HCT116 (cell line): ENCODE measurements at regions not wholly inside any gene's neighbourhood (a gene's known extent, or its start where the extent isn't known, plus 50 kb on each side); places are given as distances from the start of the nearest gene placed in this dataset.

Source experiments
- ATAC-seq: fragments of 200-7000 bp; cut with Tn5 transposase; 2 replicates; pipeline ENCODE4 v1.9.1; 2020; ENCODE audit warnings: mild to moderate bottlenecking, moderate library complexity
- BruUV-seq: library from RNA; stranded (reverse); fragments of 400-500 nt; replicated peaks from 2 replicates; lab custom pipeline; 2021; lab: Mats Ljungman, UMichigan
- CTCF ChIA-PET: fragments of 300-600 bp; sonication (Branson Sonifier 250); formaldehyde crosslinking; loops from one replicate; lab custom pipeline; 2021; ENCODE audit warnings: antibody characterized with exemption; lab: Charles Lee
- POLR2A ChIA-PET: fragments of 300-600, 350-600 bp; sonication (Branson Sonifier 250); formaldehyde crosslinking; loops from one replicate; lab custom pipeline; 2021; ENCODE audit warnings: antibody characterized with exemption; lab: Charles Lee
- RAD21 ChIA-PET, 2 experiments: fragments of 300-600 bp; sonication (Branson Sonifier 250); formaldehyde crosslinking; loops; one replicate each; lab custom pipeline; 2023; ENCODE audit warnings: low total read pairs in 2 of 2; ENCODE audit not compliant: uncharacterized antibody in 2 of 2, unreplicated experiment in 2 of 2, low non-redundant PET in 1 of 2; lab: Charles Lee
- DNase-seq: peaks from one replicate; pipeline ENCODE4 v3.0.0-alpha.2; 2010; ENCODE audit warnings: low read depth, low spot score
- H2AFZ ChIP-seq: fragments of 200-600 bp; shearing (Covaris generic), sonication (generic); 2 replicates; pipeline ENCODE4 v1.6.1; 2017; ENCODE audit warnings: low read depth, mixed run types, mixed read lengths, antibody characterized with exemption, low read length; ENCODE audit not compliant: poor library complexity, severe bottlenecking
- H3K27ac ChIP-seq: 2 replicates; pipeline ENCODE4 v1.5.1; 2012; ENCODE audit warnings: low read depth, low read length
- H3K27me3 ChIP-seq: fragments of 200-600 bp; sonication (generic); 2 replicates; pipeline ENCODE4 v1.6.1; 2016; ENCODE audit warnings: mixed run types, low read length, mixed read lengths; ENCODE audit not compliant: insufficient read depth
- H3K36me3 ChIP-seq, 2 experiments: fragments of 200-500 bp in 1 of 2; fragments of 200-600 bp in 1 of 2; sonication (Bioruptor generic) in 1 of 2; sonication (generic) in 1 of 2; 2 replicates each; pipeline versions ENCODE4 v1.5.1 to v1.6.1; 2014 to 2016; ENCODE audit warnings: low read length in 2 of 2, inconsistent platforms in 1 of 2, mixed read lengths in 1 of 2, mixed run types in 1 of 2; ENCODE audit not compliant: insufficient read depth in 2 of 2, control insufficient read depth in 1 of 2
- H3K4me1 ChIP-seq, 2 experiments: fragments of 200-600 bp in 1 of 2; sonication (generic) in 1 of 2; 2 replicates each; pipeline versions ENCODE4 v1.5.1 to v1.6.1; 2012 to 2017; ENCODE audit warnings: low read length in 2 of 2, inconsistent platforms in 1 of 2, mild to moderate bottlenecking in 1 of 2, mixed read lengths in 1 of 2, mixed run types in 1 of 2, moderate library complexity in 1 of 2; ENCODE audit not compliant: insufficient read depth in 2 of 2, control insufficient read depth in 1 of 2
- H3K4me2 ChIP-seq: fragments of 200-600 bp; sonication (generic); 2 replicates; pipeline ENCODE4 v1.6.1; 2017; ENCODE audit warnings: mixed run types, low read length, mixed read lengths
- H3K4me3 ChIP-seq, 2 experiments: fragments of 200-600 bp in 1 of 2; sonication (generic) in 1 of 2; replicated peaks in 1 of 2; 2 replicates each; pipeline ENCODE4 v1.5.1; 2011 to 2016; ENCODE audit warnings: low read length in 2 of 2, control low read depth in 1 of 2, low read depth in 1 of 2, mild to moderate bottlenecking in 1 of 2, mixed read lengths in 1 of 2, mixed run types in 1 of 2
- H3K79me2 ChIP-seq: fragments of 200-600 bp; sonication (generic); 2 replicates; pipeline ENCODE4 v1.6.1; 2017; ENCODE audit warnings: mild to moderate bottlenecking, mixed run types, low read length, moderate library complexity, mixed read lengths; ENCODE audit not compliant: insufficient read depth
- H3K9ac ChIP-seq: fragments of 200-600 bp; sonication (generic); 2 replicates; pipeline ENCODE4 v1.6.1; 2016; ENCODE audit warnings: low read length, mixed read lengths
- H3K9me2 ChIP-seq: fragments of 200-600 bp; sonication (generic), shearing (Covaris generic); 2 replicates; pipeline ENCODE4 v1.6.1; 2017; ENCODE audit warnings: mixed run types, mild to moderate bottlenecking, moderate library complexity; ENCODE audit not compliant: insufficient read depth
- H3K9me3 ChIP-seq, 2 experiments: fragments of 200-500 bp in 1 of 2; fragments of 200-600 bp in 1 of 2; sonication (Bioruptor generic) in 1 of 2; sonication (generic) in 1 of 2; 2 replicates each; pipeline ENCODE4 v1.6.1; 2014 to 2017; ENCODE audit warnings: low read length in 2 of 2, mixed read lengths in 2 of 2, inconsistent platforms in 1 of 2, low read depth in 1 of 2, mild to moderate bottlenecking in 1 of 2, mixed run types in 1 of 2, moderate library complexity in 1 of 2; ENCODE audit not compliant: control insufficient read depth in 1 of 2, insufficient read depth in 1 of 2
- H4K20me1 ChIP-seq: fragments of 200-600 bp; sonication (generic), shearing (Covaris generic); 2 replicates; pipeline ENCODE4 v1.6.1; 2017; ENCODE audit warnings: mixed run types, mild to moderate bottlenecking, moderate library complexity; ENCODE audit not compliant: insufficient read depth
- CBX3 ChIP-seq: IDR thresholded peaks from 2 replicates; pipeline ENCODE4 v1.6.1; 2012; ENCODE audit warnings: low read depth
- CEBPB ChIP-seq: IDR thresholded peaks from 2 replicates; pipeline ENCODE4 v1.6.1; 2012; ENCODE audit warnings: low read depth
- EGR1 ChIP-seq: IDR thresholded peaks from 2 replicates; pipeline ENCODE4 v1.6.1; 2012; ENCODE audit warnings: low read depth
- ELF1 ChIP-seq: IDR thresholded peaks from 2 replicates; pipeline ENCODE4 v1.6.1; 2012; ENCODE audit warnings: low read depth, borderline replicate concordance
- EZH2 ChIP-seq: fragments of 200-600 bp; sonication (generic); IDR thresholded peaks from 2 replicates; pipeline ENCODE4 v1.6.1; 2017; ENCODE audit warnings: antibody characterized with exemption, mixed run types
- EZH2phosphoT487 ChIP-seq: fragments of 200-600 bp; IDR thresholded peaks from 2 replicates; pipeline ENCODE4 v1.6.1; 2018; ENCODE audit warnings: antibody characterized with exemption, borderline replicate concordance
- FOSL1 ChIP-seq: IDR thresholded peaks from 2 replicates; pipeline ENCODE4 v1.6.1; 2012; ENCODE audit warnings: low read depth
- JUND ChIP-seq: IDR thresholded peaks from 2 replicates; pipeline ENCODE4 v1.6.1; 2012
- POLR2A ChIP-seq: IDR thresholded peaks from 2 replicates; pipeline ENCODE4 v1.7.0; 2011; ENCODE audit warnings: borderline replicate concordance; ENCODE audit not compliant: insufficient read depth, insufficient read length; ENCODE audit errors: extremely low read depth
- POLR2AphosphoS5 ChIP-seq: IDR thresholded peaks from 2 replicates; pipeline ENCODE4 v1.6.1; 2011; ENCODE audit warnings: mild to moderate bottlenecking, low read depth, low read length, moderate library complexity
- YY1 ChIP-seq: IDR thresholded peaks from 2 replicates; pipeline ENCODE4 v1.6.1; 2011; ENCODE audit warnings: low read length, low read depth, moderate library complexity, mild to moderate bottlenecking; ENCODE audit not compliant: insufficient replicate concordance; ENCODE audit errors: extremely low read depth
- ZBTB33 ChIP-seq: IDR thresholded peaks from 2 replicates; pipeline ENCODE4 v1.6.1; 2011; ENCODE audit warnings: mild to moderate bottlenecking, low read length, moderate library complexity; ENCODE audit not compliant: insufficient replicate concordance; ENCODE audit errors: extremely low read depth
- ZFX ChIP-seq: fragments of 450-650 bp; IDR thresholded peaks from 2 replicates; pipeline ENCODE4 v1.6.1; 2017
- ZNF274 ChIP-seq: fragments of 200-500 bp; sonication (Bioruptor generic); IDR thresholded peaks from 2 replicates; pipeline ENCODE4 v1.6.1; 2014; ENCODE audit warnings: mild to moderate bottlenecking, low read depth, low read length, inconsistent platforms
- intact Hi-C: fragments of 100-400 bp; cut with micrococcal nuclease; formaldehyde crosslinking; loops from 2 replicates; pipeline ENCODE4 v1.10.0; 2022
- TF ChIP-seq, protein P1 (sequence below): IDR thresholded peaks from 2 replicates; pipeline ENCODE4 v1.6.1; 2012

DNA sequence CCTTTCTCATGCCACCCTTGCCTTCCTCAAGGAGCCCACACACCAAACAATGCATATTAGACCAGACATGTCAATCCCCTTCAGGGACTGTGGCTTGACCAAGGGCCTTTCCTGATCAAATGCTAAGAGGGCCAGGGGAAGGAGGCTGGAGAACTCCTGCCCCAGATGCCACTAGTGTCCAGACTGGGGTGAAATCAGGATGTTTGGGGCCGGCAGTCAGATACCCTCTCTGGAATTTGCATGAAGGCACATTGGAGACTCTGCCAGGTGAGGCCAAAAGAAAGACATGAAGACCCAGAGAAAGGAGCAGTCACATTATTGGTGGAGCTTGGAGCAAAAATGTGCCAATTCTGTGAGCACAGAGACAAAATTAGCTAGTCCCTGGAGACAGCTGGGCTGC, 154.1 kb downstream of the TLE3 start:
- ATAC-seq: no peak
- Histone ChIP-seq H3K79me2 (no peaks in the 10 kb centered on the region), H3K9ac (no peak overlapping the region), H3K4me1 (no peaks in the 10 kb centered on the region), H4K20me1 (no peaks in the 10 kb centered on the region), H3K4me2 (no peak overlapping the region), H3K4me3 (no peak overlapping the region), H2AFZ (no peak overlapping the region), H3K27ac (no peak overlapping the region), H3K27me3 (peaks cover 12% of the 10 kb centered on the region; the same call in 1 of the 2 replicates), H3K9me3 (no peaks in the 10 kb centered on the region), H3K36me3 (no peaks in the 10 kb centered on the region), H3K9me2 (no peaks in the 10 kb centered on the region)
- no TSS peak for BruUV-seq
- RAD21 ChIA-PET: no interaction called here
- intact Hi-C loops: no loop called here
- POLR2A ChIA-PET: no interaction called here
- no peak for DNase-seq
- CTCF ChIA-PET: no interaction called here
- TF ChIP-seq ZBTB33: no peak
- no peak for TF ChIP-seq EZH2
- no peak for TF ChIP-seq YY1
- TF ChIP-seq, protein P1, sequence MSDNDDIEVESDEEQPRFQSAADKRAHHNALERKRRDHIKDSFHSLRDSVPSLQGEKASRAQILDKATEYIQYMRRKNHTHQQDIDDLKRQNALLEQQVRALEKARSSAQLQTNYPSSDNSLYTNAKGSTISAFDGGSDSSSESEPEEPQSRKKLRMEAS: no peak
- TF ChIP-seq ELF1: no peak
- no peak for TF ChIP-seq EZH2phosphoT487
- TF ChIP-seq JUND: no peak
- no peak for TF ChIP-seq EGR1
- TF ChIP-seq CEBPB: no peak

DNA sequence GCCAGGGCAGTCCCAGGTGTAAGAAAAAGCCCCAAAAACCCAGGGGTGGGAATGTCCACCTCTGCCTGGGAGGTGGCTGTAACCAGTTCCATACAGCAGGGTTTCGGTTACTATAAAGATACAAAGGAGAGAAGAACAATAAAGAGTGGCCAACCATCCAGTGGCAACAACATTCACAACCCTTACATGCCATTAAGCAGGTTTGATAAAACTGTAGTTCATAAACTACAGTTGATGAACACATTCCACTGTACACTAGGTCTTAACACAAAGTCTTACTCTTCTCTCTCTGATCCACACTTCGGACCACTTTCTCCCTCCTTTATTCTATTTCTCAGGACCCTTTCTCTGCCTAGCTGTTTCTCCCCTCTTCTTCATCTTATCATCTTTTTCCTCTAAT, 152.0 kb downstream of the TLE3 start:
- H3K4me2 ChIP-seq: no peak overlapping the region
- ChIA-PET RAD21 (no interaction called here), CTCF (no interaction called here), POLR2A (no interaction called here)
- DNase-seq (no peak), ATAC-seq (no peak)
- H3K27ac ChIP-seq: no peak overlapping the region
- H3K36me3 ChIP-seq: no peaks in the 10 kb centered on the region
- no peak overlapping the region for H3K9ac ChIP-seq
- H3K9me2 ChIP-seq: no peaks in the 10 kb centered on the region
- H2AFZ ChIP-seq: no peak overlapping the region
- intact Hi-C loops: no loop called here
- H3K79me2 ChIP-seq: no peaks in the 10 kb centered on the region
- no TSS peak for BruUV-seq
- H3K27me3 ChIP-seq: peaks cover 12% of the 10 kb centered on the region; the same call in 1 of the 2 replicates
- H4K20me1 ChIP-seq: no peaks in the 10 kb centered on the region
- H3K9me3 ChIP-seq: no peaks in the 10 kb centered on the region
- no peaks in the 10 kb centered on the region for H3K4me1 ChIP-seq
- H3K4me3 ChIP-seq: no peak overlapping the region
- no peak for TF ChIP-seq POLR2A
- no peak for TF ChIP-seq ZFX
- TF ChIP-seq YY1: no peak
- no peak for TF ChIP-seq POLR2AphosphoS5
- no peak for TF ChIP-seq FOSL1
- TF ChIP-seq ZNF274: no peak
- no peak for TF ChIP-seq CBX3
- TF ChIP-seq ZBTB33: no peak
- TF ChIP-seq CEBPB: no peak
